Prostate gland (tissue), 2 donors: ENCODE measurements at regions not wholly inside any gene's neighbourhood (a gene's known extent, or its start where the extent isn't known, plus 50 kb on each side); places are given as distances from the start of the nearest gene placed in this dataset.

Experiments used
- POLR2AphosphoS5 ChIP-seq: sonication (generic); formaldehyde crosslinking; IDR thresholded peaks from one replicate; pipeline ENCODE4 v1.6.1; 2017; ENCODE audit warnings: antibody characterized with exemption
- TF ChIP-seq, protein P1 (sequence below), 4 experiments: fragments of 200-600 bp in 2 of 4; fragments of 450-650 bp in 2 of 4; sonication (generic) in 2 of 4; IDR thresholded peaks; 1 replicate in 3 of 4; 2 replicates in 1 of 4; pipeline ENCODE4 v1.5.1; 2016 to 2019; ENCODE audit warnings: antibody characterized with exemption in 4 of 4, mild to moderate bottlenecking in 2 of 4, moderate library complexity in 2 of 4

GRCh38 chr7:35520810-35521625, 173.9 kb downstream of the HERPUD2 start:
- TF ChIP-seq, protein P1, sequence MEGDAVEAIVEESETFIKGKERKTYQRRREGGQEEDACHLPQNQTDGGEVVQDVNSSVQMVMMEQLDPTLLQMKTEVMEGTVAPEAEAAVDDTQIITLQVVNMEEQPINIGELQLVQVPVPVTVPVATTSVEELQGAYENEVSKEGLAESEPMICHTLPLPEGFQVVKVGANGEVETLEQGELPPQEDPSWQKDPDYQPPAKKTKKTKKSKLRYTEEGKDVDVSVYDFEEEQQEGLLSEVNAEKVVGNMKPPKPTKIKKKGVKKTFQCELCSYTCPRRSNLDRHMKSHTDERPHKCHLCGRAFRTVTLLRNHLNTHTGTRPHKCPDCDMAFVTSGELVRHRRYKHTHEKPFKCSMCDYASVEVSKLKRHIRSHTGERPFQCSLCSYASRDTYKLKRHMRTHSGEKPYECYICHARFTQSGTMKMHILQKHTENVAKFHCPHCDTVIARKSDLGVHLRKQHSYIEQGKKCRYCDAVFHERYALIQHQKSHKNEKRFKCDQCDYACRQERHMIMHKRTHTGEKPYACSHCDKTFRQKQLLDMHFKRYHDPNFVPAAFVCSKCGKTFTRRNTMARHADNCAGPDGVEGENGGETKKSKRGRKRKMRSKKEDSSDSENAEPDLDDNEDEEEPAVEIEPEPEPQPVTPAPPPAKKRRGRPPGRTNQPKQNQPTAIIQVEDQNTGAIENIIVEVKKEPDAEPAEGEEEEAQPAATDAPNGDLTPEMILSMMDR (IDR thresholded peaks at IDR 0.05), result no peak
- no peak for TF ChIP-seq POLR2AphosphoS5
